ENCODE measurements at regions not wholly inside any gene's neighbourhood (a gene's known extent, or its start where the extent isn't known, plus 50 kb on each side); places are given as distances from the start of the nearest gene placed in this dataset.

DNA sequence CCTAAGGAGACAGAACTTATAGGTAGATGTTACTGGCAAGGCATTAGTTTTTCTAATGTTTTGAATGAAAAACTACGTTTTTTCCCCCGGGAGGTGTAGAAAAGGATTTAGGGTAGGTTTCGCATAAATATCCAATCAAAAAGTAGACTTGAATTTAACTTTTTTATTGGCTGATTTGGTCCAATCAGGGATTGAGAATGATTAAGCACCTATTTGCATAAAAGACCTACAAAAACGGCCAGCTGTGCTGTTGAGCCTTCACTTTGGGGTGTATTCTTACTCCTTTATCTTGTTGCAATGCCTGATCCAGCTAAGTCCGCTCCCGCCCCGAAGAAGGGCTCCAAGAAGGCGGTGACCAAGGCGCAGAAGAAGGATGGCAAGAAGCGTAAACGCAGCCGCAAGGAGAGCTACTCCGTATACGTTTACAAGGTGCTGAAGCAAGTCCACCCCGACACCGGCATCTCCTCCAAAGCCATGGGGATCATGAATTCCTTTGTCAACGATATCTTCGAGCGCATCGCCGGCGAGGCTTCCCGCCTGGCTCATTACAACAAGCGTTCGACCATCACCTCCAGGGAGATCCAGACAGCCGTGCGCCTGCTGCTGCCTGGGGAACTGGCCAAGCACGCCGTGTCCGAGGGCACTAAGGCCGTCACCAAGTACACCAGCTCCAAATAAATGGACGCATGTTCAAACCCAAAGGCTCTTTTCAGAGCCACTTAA, 113.5 kb upstream of the BTN3A2 start:
- H3K18ac ChIP-seq (ENCODE audit: low read length), result peak overlapping the region; percentile 92

DNA sequence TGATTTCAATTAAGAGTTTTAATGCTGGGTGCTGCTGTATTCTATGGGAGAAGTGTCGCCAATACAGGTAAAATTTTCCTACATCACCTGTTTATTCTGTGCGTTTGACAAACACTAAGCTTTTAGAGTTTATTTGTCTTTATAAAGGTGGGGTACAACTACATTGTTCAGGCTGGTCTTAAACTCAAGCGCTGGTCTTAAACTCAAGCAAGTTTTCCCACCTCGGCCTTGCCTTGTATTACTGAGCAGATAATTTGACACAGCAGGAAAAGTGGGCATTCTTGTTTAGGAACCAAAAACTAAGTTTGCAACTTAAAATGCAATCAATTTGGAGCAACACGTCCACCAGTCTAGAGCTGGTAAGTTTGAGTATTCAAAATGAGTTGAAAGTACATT, 112.9 kb upstream of the BTN3A2 start:
- Histone ChIP-seq H2AK5ac (ENCODE audit: low read depth, low read length) (no peak overlapping the region), H2BK12ac (ENCODE audit: low read length) (no peak overlapping the region), H3K4ac (ENCODE audit: low read length) (no peak overlapping the region), H3K27ac (replicated peaks; ENCODE audit: low read length) (peak overlapping the region; percentile 85), H2BK120ac (ENCODE audit: low read depth, low read length) (no peak overlapping the region), H3K14ac (ENCODE audit: low read length) (no peak overlapping the region), H3K4me1 (ENCODE audit: control insufficient read depth in 2 of 2, insufficient read depth in 1 of 2, low read depth in 1 of 2, low read length in 2 of 2) (peaks cover 2 to 5% of the 10 kb centered on the region in 2 donors), H3K4me3 (ENCODE audit: low read length in 2 of 2) (peak overlapping the region; percentile 83 to 93), H2BK15ac (ENCODE audit: low read length) (no peak overlapping the region), H3K23ac (ENCODE audit: low read depth, low read length, poor library complexity) (no peak overlapping the region), H3K9ac (ENCODE audit: low read depth, low read length, poor library complexity) (no peak overlapping the region), H3K27me3 (ENCODE audit: control insufficient read depth in 3 of 3, insufficient read depth in 3 of 3, low read depth in 1 of 3, low read length in 3 of 3) (no peaks in the 10 kb centered on the region), H2BK5ac (ENCODE audit: low read length) (no peak overlapping the region), H4K91ac (ENCODE audit: low read depth, low read length, poor library complexity) (no peak overlapping the region), H4K8ac (ENCODE audit: low read depth, low read length) (no peak overlapping the region), H3K79me1 (ENCODE audit: low read depth, low read length) (peaks cover 4% of the 10 kb centered on the region), H2AFZ (ENCODE audit: low read length) (no peak overlapping the region), H3K9me3 (replicated peaks in 1 of 2; ENCODE audit: control insufficient read depth in 2 of 2, insufficient read depth in 1 of 2, low read depth in 1 of 2, low read length in 2 of 2) (no peaks in the 10 kb centered on the region), H3K4me2 (ENCODE audit: insufficient read depth, low read length, poor library complexity, severe bottlenecking) (no peak overlapping the region), H3K18ac (ENCODE audit: low read length) (no peak overlapping the region), H3K36me3 (replicated peaks in 1 of 2; ENCODE audit: control insufficient read depth in 2 of 2, insufficient read depth in 2 of 2, low read length in 2 of 2) (no peaks in the 10 kb centered on the region)
- DNase-seq (ENCODE audit: low spot score), result no peak
- WGBS, 2 donors (ENCODE audit: extremely low coverage in 2 of 2, insufficient read length in 2 of 2, insufficient replicate concordance in 1 of 2), result no CpG with 5 or more reads among the region's 5 CpGs

More for the DNA sequence above, 113.5 kb upstream of the BTN3A2 start:
- Histone ChIP-seq H3K9ac (ENCODE audit: low read depth, low read length, poor library complexity) (peak overlapping the region; percentile 98), H2BK12ac (ENCODE audit: low read length) (no peak overlapping the region), H2BK5ac (ENCODE audit: low read length) (peak overlapping the region; percentile 21), H3K27ac (replicated peaks; ENCODE audit: low read length) (peak overlapping the region; percentile 85), H2BK120ac (ENCODE audit: low read depth, low read length) (no peak overlapping the region), H2BK15ac (ENCODE audit: low read length) (no peak overlapping the region), H4K8ac (ENCODE audit: low read depth, low read length) (no peak overlapping the region), H2AK5ac (ENCODE audit: low read depth, low read length) (no peak overlapping the region), H3K4me2 (ENCODE audit: insufficient read depth, low read length, poor library complexity, severe bottlenecking) (peak overlapping the region; percentile 35), H3K14ac (ENCODE audit: low read length) (no peak overlapping the region), H3K4ac (ENCODE audit: low read length) (no peak overlapping the region), H3K4me3 (ENCODE audit: low read length in 2 of 2) (peak overlapping the region; percentile 83 to 93), H3K27me3 (ENCODE audit: control insufficient read depth in 3 of 3, insufficient read depth in 3 of 3, low read depth in 1 of 3, low read length in 3 of 3) (no peaks in the 10 kb centered on the region), H4K91ac (ENCODE audit: low read depth, low read length, poor library complexity) (no peak overlapping the region), H3K36me3 (replicated peaks in 1 of 2; ENCODE audit: control insufficient read depth in 2 of 2, insufficient read depth in 2 of 2, low read length in 2 of 2) (no peaks in the 10 kb centered on the region), H3K23ac (ENCODE audit: low read depth, low read length, poor library complexity) (peak overlapping the region; percentile 98), H3K79me1 (ENCODE audit: low read depth, low read length) (peaks cover 4% of the 10 kb centered on the region), H2AFZ (ENCODE audit: low read length) (peak overlapping the region; percentile 46), H3K4me1 (ENCODE audit: control insufficient read depth in 2 of 2, insufficient read depth in 1 of 2, low read depth in 1 of 2, low read length in 2 of 2) (peaks cover 2 to 5% of the 10 kb centered on the region in 2 donors), H3K9me3 (replicated peaks in 1 of 2; ENCODE audit: control insufficient read depth in 2 of 2, insufficient read depth in 1 of 2, low read depth in 1 of 2, low read length in 2 of 2) (no peaks in the 10 kb centered on the region)
- WGBS, 2 donors (ENCODE audit: extremely low coverage in 2 of 2, insufficient read length in 2 of 2, insufficient replicate concordance in 1 of 2), result no CpG with 5 or more reads among the region's 32 CpGs
- peak; percentile 84 for DNase-seq (ENCODE audit: low spot score)

DNA sequence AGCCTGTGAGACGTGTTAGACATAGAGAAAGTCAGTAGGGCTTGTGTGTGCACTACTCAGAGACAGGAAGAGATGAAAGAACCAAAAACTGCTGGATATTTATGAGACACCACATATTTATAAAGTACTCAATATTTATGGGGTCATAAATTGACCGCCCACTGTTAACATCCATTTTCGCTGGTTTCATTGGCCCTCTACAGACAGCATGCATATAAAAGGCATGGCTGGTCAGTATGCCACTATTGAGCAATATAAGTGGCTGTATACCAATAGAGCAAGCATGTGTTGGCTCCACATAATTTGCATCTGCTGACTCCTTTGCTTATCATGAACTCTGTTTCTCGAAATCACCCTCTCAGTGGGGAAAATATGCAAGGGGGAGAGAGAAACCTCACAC, 110.3 kb upstream of the BTN3A2 start:
- H3K4me2 ChIP-seq (ENCODE audit: insufficient read depth, low read length, poor library complexity, severe bottlenecking), result no peak overlapping the region
- no peak overlapping the region for H2AK5ac ChIP-seq (ENCODE audit: low read depth, low read length)
- no peak overlapping the region for H2BK5ac ChIP-seq (ENCODE audit: low read length)
- no peak overlapping the region for H2BK15ac ChIP-seq (ENCODE audit: low read length)
- no peak overlapping the region for H4K91ac ChIP-seq (ENCODE audit: low read depth, low read length, poor library complexity)
- H3K27ac ChIP-seq (replicated peaks; ENCODE audit: low read length), result no peak overlapping the region
- H3K79me1 ChIP-seq (ENCODE audit: low read depth, low read length), result peaks cover 4% of the 10 kb centered on the region
- H3K4ac ChIP-seq (ENCODE audit: low read length), result no peak overlapping the region
- H2BK120ac ChIP-seq (ENCODE audit: low read depth, low read length), result no peak overlapping the region
- no peak for DNase-seq (ENCODE audit: low spot score)
- no peaks in the 10 kb centered on the region for H3K36me3 ChIP-seq (replicated peaks in 1 of 2; ENCODE audit: control insufficient read depth in 2 of 2, insufficient read depth in 2 of 2, low read length in 2 of 2)
- no peak overlapping the region for H3K18ac ChIP-seq (ENCODE audit: low read length)
- H3K4me3 ChIP-seq (ENCODE audit: low read length in 2 of 2), result no peak overlapping the region
- H3K4me1 ChIP-seq (ENCODE audit: control insufficient read depth in 2 of 2, insufficient read depth in 1 of 2, low read depth in 1 of 2, low read length in 2 of 2), result peaks cover 0 to 10% of the 10 kb centered on the region in 2 donors
- H3K9ac ChIP-seq (ENCODE audit: low read depth, low read length, poor library complexity), result no peak overlapping the region
- H2AFZ ChIP-seq (ENCODE audit: low read length), result no peak overlapping the region
- no peak overlapping the region for H3K14ac ChIP-seq (ENCODE audit: low read length)
- no peaks in the 10 kb centered on the region for H3K27me3 ChIP-seq (ENCODE audit: control insufficient read depth in 3 of 3, insufficient read depth in 3 of 3, low read depth in 1 of 3, low read length in 3 of 3)
- no peak overlapping the region for H3K23ac ChIP-seq (ENCODE audit: low read depth, low read length, poor library complexity)
- H4K8ac ChIP-seq (ENCODE audit: low read depth, low read length), result no peak overlapping the region
- no CpG with 5 or more reads among the region's 4 CpGs for WGBS, 2 donors (ENCODE audit: extremely low coverage in 2 of 2, insufficient read length in 2 of 2, insufficient replicate concordance in 1 of 2)
- H2BK12ac ChIP-seq (ENCODE audit: low read length), result no peak overlapping the region
- no peaks in the 10 kb centered on the region for H3K9me3 ChIP-seq (replicated peaks in 1 of 2; ENCODE audit: control insufficient read depth in 2 of 2, insufficient read depth in 1 of 2, low read depth in 1 of 2, low read length in 2 of 2)

DNA sequence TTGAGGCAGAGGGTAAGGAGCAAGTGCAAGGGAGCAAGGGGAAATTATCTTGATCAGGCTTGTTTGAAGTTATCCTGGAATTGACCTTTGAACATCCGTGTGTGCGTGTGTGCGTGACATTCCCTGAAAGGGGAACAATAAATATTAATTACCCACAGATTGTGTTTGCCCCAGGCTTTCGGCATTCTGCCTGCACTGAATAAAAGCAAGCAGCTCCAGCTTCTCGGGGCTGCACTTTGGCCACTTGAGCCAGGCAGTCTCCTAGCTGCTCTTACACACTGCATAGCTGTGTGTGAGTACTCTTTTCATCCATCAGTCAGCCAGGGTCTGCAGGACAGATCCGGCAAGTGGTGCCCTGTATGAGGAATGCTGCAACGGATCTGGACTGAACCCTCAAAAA, 107.7 kb upstream of the BTN3A2 start:
- DNase-seq (ENCODE audit: low spot score), result no peak
- Histone ChIP-seq H3K4me1 (ENCODE audit: control insufficient read depth in 2 of 2, insufficient read depth in 1 of 2, low read depth in 1 of 2, low read length in 2 of 2) (peaks cover 4 to 10% of the 10 kb centered on the region in 2 donors), H4K91ac (ENCODE audit: low read depth, low read length, poor library complexity) (no peak overlapping the region), H3K14ac (ENCODE audit: low read length) (no peak overlapping the region), H2AK5ac (ENCODE audit: low read depth, low read length) (no peak overlapping the region), H4K8ac (ENCODE audit: low read depth, low read length) (peak overlapping the region; percentile 43), H3K9me3 (replicated peaks in 1 of 2; ENCODE audit: control insufficient read depth in 2 of 2, insufficient read depth in 1 of 2, low read depth in 1 of 2, low read length in 2 of 2) (no peaks in the 10 kb centered on the region), H2AFZ (ENCODE audit: low read length) (peak overlapping the region; percentile 52), H3K4ac (ENCODE audit: low read length) (no peak overlapping the region), H2BK15ac (ENCODE audit: low read length) (no peak overlapping the region), H3K27me3 (ENCODE audit: control insufficient read depth in 3 of 3, insufficient read depth in 3 of 3, low read depth in 1 of 3, low read length in 3 of 3) (no peaks in the 10 kb centered on the region), H3K23ac (ENCODE audit: low read depth, low read length, poor library complexity) (no peak overlapping the region), H2BK120ac (ENCODE audit: low read depth, low read length) (no peak overlapping the region), H3K18ac (ENCODE audit: low read length) (no peak overlapping the region), H2BK5ac (ENCODE audit: low read length) (no peak overlapping the region), H3K79me1 (ENCODE audit: low read depth, low read length) (no peaks in the 10 kb centered on the region), H3K9ac (ENCODE audit: low read depth, low read length, poor library complexity) (no peak overlapping the region), H2BK12ac (ENCODE audit: low read length) (no peak overlapping the region), H3K4me3 (ENCODE audit: low read length in 2 of 2) (no peak overlapping the region), H3K4me2 (ENCODE audit: insufficient read depth, low read length, poor library complexity, severe bottlenecking) (no peak overlapping the region), H3K36me3 (replicated peaks in 1 of 2; ENCODE audit: control insufficient read depth in 2 of 2, insufficient read depth in 2 of 2, low read length in 2 of 2) (no peaks in the 10 kb centered on the region), H3K27ac (replicated peaks; ENCODE audit: low read length) (no peak overlapping the region)
- WGBS, 2 donors (ENCODE audit: extremely low coverage in 2 of 2, insufficient read length in 2 of 2, insufficient replicate concordance in 1 of 2), result no CpG with 5 or more reads among the region's 7 CpGs
